HG02884 (cell line): ENCODE measurements at regions not wholly inside any gene's neighbourhood (a gene's known extent, or its start where the extent isn't known, plus 50 kb on each side); places are given as distances from the start of the nearest gene placed in this dataset.
"Not testable (repeated sequence)": the region's sequence is repeated elsewhere in the genome, so short reads cannot be mapped to it uniquely, and the experiment has no call there.

Experiments used
- ATAC-seq: cut with Tn5 transposase; IDR thresholded peaks from one replicate; pipeline ENCODE4 v1.9.1; 2021; ENCODE audit warnings: mild to moderate bottlenecking, moderate library complexity; ENCODE audit not compliant: unreplicated experiment

- no peak for ATAC-seq
Observed at GRCh38 chrX:138954976-138955375, 243.5 kb upstream of the FGF13 start.

DNA sequence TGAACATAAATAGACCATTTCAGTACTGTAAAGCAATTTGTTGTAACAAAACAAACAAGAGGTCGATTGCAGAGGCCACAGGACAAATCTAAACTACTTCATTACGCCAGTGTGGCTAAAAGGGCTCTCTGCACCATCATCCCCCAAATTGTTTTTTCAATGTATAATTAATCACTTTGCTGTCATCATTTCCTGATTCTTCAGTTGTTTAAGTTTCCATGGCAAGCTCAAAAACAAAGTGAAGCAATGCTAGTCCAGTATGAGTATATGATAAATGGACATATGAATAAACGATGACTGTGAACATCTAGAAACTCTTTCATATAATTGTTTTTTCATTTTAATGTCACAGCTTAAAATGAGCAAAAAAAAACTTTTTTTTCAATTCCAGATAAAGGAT is 235.4 kb upstream of the FGF13 start:
- ATAC-seq: no peak

DNA sequence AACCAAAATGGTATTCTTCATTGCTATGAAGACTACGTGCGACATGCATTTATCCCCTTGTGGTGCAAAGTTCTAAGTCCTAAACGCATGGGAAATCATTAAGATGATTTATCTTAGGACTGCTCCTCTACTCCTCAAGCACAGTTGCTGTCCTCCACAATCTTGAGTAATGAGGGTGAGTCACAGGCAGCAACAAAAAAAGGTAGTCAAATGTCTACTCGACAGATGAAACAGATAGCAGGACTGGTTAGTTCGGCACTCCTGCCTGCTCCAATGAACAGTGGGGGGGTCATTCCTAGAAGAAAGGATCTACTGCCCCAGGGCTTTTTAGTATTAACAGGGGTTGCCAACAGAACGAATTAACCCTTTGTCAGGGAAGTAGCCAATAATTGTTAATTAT is 233.7 kb upstream of the FGF13 start:
- no peak for ATAC-seq

- no peak for ATAC-seq
Observed at GRCh38 chrX:138939038-138939437, 227.5 kb upstream of the FGF13 start.

GRCh38 chrX:138938003-138938402 is 226.5 kb upstream of the FGF13 start:
- ATAC-seq: no peak

GRCh38 chrX:138931212-138931611 is 219.7 kb upstream of the FGF13 start:
- no peak for ATAC-seq

DNA sequence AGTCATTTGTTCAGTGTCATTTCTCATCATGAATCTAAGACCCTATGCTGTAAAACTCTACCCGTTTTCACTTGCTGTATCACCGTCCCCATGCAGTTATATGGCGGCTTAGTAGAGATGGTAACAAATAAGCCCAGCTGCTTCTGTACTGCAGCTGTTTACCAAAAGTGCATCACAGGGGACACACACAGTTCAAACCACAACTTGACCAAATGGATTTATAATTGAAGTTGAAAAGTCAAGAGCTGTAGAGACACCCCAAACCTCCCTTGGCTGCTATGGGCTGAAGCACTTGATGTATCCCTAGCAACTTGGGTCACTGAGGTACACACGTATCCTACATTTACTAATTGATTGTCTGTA is 219.0 kb upstream of the FGF13 start:
- ATAC-seq: no peak

DNA sequence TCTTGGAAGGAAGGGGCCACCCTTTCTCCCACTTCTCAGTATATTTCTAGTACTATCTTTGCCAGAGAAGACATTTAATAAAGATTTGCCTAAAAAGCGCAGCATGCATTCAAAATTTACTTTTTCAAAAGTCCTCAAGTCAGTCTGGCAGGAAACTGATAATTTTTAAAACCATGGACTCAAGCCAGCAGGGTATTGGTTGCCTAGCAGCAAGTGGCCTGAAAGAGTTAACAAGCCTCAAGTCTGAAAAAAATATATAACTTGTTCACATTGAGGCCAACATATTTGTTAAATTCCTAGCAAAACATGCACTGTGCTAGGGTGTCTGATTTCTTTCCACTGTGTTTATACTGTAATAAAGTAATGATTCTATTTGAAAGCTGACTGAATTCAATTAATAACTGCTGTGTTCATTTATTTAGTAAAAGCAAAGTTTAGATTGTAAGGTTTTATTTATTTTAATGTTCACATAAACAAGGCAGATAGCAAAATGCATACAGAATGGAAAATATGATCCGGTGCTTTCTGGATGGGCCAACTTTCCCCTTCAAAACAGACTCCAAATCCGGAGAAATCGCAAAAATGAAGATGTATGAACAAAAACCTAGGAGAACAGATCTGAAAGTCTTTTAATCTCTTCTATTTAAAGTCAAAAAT is 218.5 kb upstream of the FGF13 start:
- ATAC-seq: no peak

DNA sequence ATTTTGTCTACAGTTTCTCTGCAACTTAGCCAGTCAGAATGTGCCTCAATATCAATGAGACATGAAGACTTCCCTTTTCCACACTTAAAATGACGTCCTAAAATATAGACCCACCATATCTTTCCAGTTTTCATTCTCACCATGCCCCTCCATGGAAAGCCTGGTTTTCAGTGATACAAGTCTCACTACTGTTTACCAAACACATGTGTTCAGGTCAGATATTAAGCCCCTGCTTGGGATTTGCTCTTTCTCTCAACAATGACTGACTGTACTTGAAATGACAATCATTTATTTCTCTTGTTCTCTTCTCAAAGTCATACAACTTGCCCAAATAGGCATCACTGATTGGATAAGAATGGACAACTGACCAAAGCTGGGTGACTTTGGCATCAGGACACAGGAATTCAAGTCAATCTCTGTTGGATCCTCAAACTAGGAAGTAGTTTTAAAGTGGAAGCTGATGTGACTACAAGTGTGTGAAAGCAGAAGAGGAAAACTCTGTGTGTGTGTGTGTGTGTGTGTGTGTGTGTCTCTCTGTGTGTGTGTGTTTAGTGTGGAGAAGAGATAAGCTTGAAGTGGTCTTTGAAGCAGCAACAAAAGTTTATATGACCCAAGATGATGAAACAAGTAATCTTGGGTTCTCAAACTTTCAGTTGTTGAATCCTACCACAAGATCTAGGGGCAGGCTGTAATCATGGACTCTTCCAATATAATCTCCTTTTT is 217.4 kb upstream of the FGF13 start:
- ATAC-seq: no peak

- ATAC-seq: no peak
Observed at GRCh38 chrX:138925330-138925729, 213.8 kb upstream of the FGF13 start.

GRCh38 chrX:138923805-138924204 is 212.3 kb upstream of the FGF13 start:
- ATAC-seq: no peak

- no peak for ATAC-seq
Observed at GRCh38 chrX:138921031-138921430, 209.5 kb upstream of the FGF13 start.

GRCh38 chrX:138917781-138918180 is 206.3 kb upstream of the FGF13 start:
- ATAC-seq: no peak

DNA sequence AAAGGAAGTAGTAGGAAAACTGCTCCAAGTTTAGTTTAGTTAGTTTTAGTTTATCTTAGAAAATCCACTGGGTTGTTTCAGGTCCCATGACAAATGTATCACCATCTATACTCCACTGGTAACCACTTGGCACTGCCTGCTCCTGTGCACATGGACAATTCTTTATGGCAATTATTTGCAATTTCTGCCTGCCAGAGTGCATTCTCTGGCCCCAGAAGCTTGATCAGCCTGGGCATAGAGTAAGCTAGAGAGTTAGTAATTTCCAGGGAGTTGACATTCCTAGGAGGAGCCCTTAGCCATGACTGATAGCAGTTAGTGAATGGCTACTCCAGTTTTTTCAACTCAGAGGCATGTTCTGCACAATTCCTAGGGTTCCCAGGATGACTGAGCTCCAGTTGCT is 203.2 kb upstream of the FGF13 start:
- ATAC-seq: no peak

DNA sequence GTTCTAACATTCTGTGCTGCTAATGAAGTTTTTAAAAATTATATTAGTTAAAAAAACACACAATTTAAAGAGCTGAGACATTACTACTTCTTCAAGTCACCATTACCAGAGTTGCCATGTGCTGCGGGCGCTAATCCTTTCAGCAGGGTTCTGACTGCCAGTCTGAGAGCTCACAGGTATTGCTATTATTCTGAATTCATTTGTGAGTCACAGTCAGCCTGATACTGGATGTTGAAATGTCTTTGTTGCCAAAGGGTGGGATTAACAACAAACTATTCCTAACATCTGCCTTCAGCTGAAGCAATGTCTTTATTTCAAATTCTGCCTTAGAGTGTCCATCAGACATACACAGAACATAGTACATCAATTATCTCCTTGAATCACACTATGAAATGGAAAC is 197.1 kb upstream of the FGF13 start:
- no peak for ATAC-seq

- ATAC-seq: no peak
Observed at GRCh38 chrX:138897621-138898492, 186.3 kb upstream of the FGF13 start.

GRCh38 chrX:138890491-138890890 is 179.0 kb upstream of the FGF13 start:
- ATAC-seq: no peak

GRCh38 chrX:138889149-138889548 is 177.6 kb upstream of the FGF13 start:
- ATAC-seq: no peak

- ATAC-seq: no peak
Observed at GRCh38 chrX:138886769-138887168, 175.3 kb upstream of the FGF13 start.

- no peak for ATAC-seq
Observed at GRCh38 chrX:138885886-138886285, 174.4 kb upstream of the FGF13 start.

DNA sequence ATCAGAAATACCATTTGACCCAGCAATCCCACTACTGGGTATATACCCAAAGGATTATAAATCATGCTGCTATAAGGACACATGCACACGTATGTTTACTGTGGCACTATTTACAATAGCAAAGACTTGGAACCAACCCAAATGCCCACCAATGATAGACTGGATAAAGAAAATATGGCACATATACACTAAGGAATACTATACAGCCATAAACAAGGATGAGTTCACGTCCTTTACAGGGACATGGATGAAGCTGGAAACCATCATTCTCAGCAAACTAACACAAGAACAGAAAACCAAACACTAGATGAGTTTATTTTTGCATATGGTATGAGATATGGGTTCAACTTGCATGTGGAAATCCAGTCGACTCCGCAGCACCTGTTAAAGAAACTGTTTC is 168.8 kb upstream of the FGF13 start:
- not testable (repeated sequence) for ATAC-seq

GRCh38 chrX:138877746-138878145 is 166.2 kb upstream of the FGF13 start:
- no peak for ATAC-seq
